ENCODE measurements at regions not wholly inside any gene's neighbourhood (a gene's known extent, or its start where the extent isn't known, plus 50 kb on each side); places are given as distances from the start of the nearest gene placed in this dataset.

- no peaks in the 10 kb centered on the region for H3K4me1 ChIP-seq
- no peaks in the 10 kb centered on the region for H3K27me3 ChIP-seq
- no peak overlapping the region for H3K4me3 ChIP-seq
- H3K9me3 ChIP-seq = no peaks in the 10 kb centered on the region
- TF ChIP-seq POLR2AphosphoS5 (IDR thresholded peaks at IDR 0.05) = no peak
- TF ChIP-seq POLR2A (IDR thresholded peaks at IDR 0.05) = no peak
- TF ChIP-seq CTCF (IDR thresholded peaks at IDR 0.05) = no peak
- H3K27ac ChIP-seq = no peak overlapping the region
- DNase-seq (ENCODE audit: low spot score in 2 of 2) = no peak
- intact Hi-C loops (cut with DNase I; ENCODE audit: low total_unique reads) = no loop called here
- H3K36me3 ChIP-seq = no peaks in the 10 kb centered on the region
Observed at GRCh38 chr4:56238251-56238650, 149.0 kb downstream of the AASDH start.

DNA sequence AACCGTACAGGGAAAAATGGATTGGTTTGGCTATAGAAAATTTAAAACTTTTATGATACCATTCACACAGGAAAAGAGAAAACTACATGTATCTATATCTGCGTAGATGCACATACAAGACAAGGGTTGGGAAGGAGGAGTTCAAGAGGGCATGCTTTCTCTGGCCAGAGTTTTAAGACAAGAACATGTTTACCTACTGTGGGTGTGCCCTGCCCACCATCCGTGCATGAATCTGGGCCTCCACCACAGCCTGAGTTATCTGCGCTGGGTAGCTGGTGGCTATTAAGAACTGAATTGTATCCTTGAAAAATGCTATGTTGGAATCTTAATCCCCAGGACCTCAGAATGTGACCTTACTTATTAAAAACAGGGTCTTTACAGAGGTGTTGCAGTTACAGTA is 151.6 kb downstream of the AASDH start:
- Histone ChIP-seq H3K36me3 (no peaks in the 10 kb centered on the region), H3K27ac (no peak overlapping the region), H3K9me3 (peaks cover 0 to 13% of the 10 kb centered on the region in 2 donors), H3K27me3 (no peaks in the 10 kb centered on the region), H3K4me1 (no peaks in the 10 kb centered on the region), H3K4me3 (no peak overlapping the region)
- TF ChIP-seq POLR2A (IDR thresholded peaks at IDR 0.05) (no peak), POLR2AphosphoS5 (IDR thresholded peaks at IDR 0.05) (no peak), CTCF (IDR thresholded peaks at IDR 0.05) (no peak)
- no peak for DNase-seq (ENCODE audit: low spot score in 2 of 2)
- intact Hi-C loops (cut with DNase I; ENCODE audit: low total_unique reads) = no loop called here

DNA sequence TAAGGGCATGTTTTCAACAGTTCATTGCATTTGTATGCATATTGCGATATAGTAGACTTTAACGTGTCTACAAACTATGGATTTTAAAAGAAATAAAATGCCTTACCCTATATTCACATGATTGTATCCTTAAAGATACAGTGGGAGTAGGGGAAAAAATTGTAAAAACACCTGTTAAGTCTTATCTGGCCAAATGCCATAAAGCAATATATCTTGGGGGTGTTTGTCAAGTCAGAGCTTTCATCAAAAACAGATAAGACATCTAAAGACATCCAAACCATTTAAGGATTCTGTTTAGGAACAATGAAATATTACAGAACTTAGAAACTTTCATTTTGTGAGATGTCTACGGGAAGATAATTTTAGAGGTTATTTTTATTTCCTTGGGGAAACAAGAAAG is 152.3 kb downstream of the AASDH start:
- TF ChIP-seq CTCF (IDR thresholded peaks at IDR 0.05) = no peak
- TF ChIP-seq POLR2AphosphoS5 (IDR thresholded peaks at IDR 0.05) = no peak
- intact Hi-C loops (cut with DNase I; ENCODE audit: low total_unique reads) = no loop called here
- Histone ChIP-seq H3K4me3 (no peak overlapping the region), H3K9me3 (peaks cover 0 to 13% of the 10 kb centered on the region in 2 donors), H3K27me3 (no peaks in the 10 kb centered on the region), H3K27ac (no peak overlapping the region), H3K4me1 (no peaks in the 10 kb centered on the region), H3K36me3 (no peaks in the 10 kb centered on the region)
- no peak for DNase-seq (ENCODE audit: low spot score in 2 of 2)

DNA sequence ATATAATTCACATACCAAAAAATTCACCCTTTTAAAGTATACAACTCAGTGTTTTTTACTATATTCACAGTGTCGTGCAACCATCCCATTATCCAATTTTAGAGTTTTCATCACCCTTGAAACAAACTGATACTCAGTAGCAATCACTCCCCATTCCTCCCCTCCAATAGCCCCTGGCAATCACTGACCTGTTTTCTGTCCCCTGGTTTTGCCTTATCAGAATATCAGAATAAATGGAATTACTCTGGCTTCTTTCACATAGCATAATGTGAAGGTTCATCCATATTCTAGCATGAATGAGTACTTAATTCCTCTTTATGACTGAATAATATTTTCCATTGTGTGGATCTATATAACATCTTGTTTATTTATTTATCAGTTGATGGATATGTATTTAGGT is 153.2 kb downstream of the AASDH start:
- no peak overlapping the region for H3K4me3 ChIP-seq
- DNase-seq (ENCODE audit: low spot score in 2 of 2) = no peak
- TF ChIP-seq POLR2A (IDR thresholded peaks at IDR 0.05) (no peak), CTCF (IDR thresholded peaks at IDR 0.05) (no peak), POLR2AphosphoS5 (IDR thresholded peaks at IDR 0.05) (no peak)
- no peaks in the 10 kb centered on the region for H3K27me3 ChIP-seq
- peaks cover 0 to 16% of the 10 kb centered on the region in 2 donors for H3K9me3 ChIP-seq
- no peak overlapping the region for H3K27ac ChIP-seq
- no peaks in the 10 kb centered on the region for H3K4me1 ChIP-seq
- intact Hi-C loops (cut with DNase I; ENCODE audit: low total_unique reads) = no loop called here
- H3K36me3 ChIP-seq = no peaks in the 10 kb centered on the region

GRCh38 chr4:56231410-56231809 is 155.9 kb downstream of the AASDH start:
- no peak for DNase-seq (ENCODE audit: low spot score in 2 of 2)
- H3K4me3 ChIP-seq = no peak overlapping the region
- no peaks in the 10 kb centered on the region for H3K27me3 ChIP-seq
- H3K36me3 ChIP-seq = no peaks in the 10 kb centered on the region
- H3K27ac ChIP-seq = no peak overlapping the region
- TF ChIP-seq POLR2AphosphoS5 (IDR thresholded peaks at IDR 0.05) (no peak), CTCF (IDR thresholded peaks at IDR 0.05) (no peak), POLR2A (IDR thresholded peaks at IDR 0.05) (no peak)
- no peaks in the 10 kb centered on the region for H3K4me1 ChIP-seq
- peaks cover 0 to 18% of the 10 kb centered on the region in 2 donors for H3K9me3 ChIP-seq
- intact Hi-C loops (cut with DNase I; ENCODE audit: low total_unique reads) = no loop called here
